GM23248 (cell line): ENCODE measurements at regions not wholly inside any gene's neighbourhood (a gene's known extent, or its start where the extent isn't known, plus 50 kb on each side); places are given as distances from the start of the nearest gene placed in this dataset.

Source experiments
- EZH2 ChIP-seq: fragments of 200-600 bp; sonication (generic); IDR thresholded peaks from 2 replicates; pipeline ENCODE4 v1.6.1; 2018; ENCODE audit warnings: antibody characterized with exemption, mild to moderate bottlenecking; ENCODE audit not compliant: insufficient read depth, poor library complexity, severe bottlenecking
- EZH2phosphoT487 ChIP-seq: fragments of 200-600 bp; sonication (generic); IDR thresholded peaks from 2 replicates; pipeline ENCODE4 v1.6.1; 2018; ENCODE audit warnings: antibody characterized with exemption, moderate library complexity, mild to moderate bottlenecking, low read depth; ENCODE audit not compliant: insufficient read depth

- TF ChIP-seq EZH2, result no peak
- no peak for TF ChIP-seq EZH2phosphoT487
Observed at GRCh38 chr9:30519166-30519565, 1865.3 kb upstream of the ACO1 start.
